ENCODE measurements at regions not wholly inside any gene's neighbourhood (a gene's known extent, or its start where the extent isn't known, plus 50 kb on each side); places are given as distances from the start of the nearest gene placed in this dataset.

- no peak for TF ChIP-seq CTCF (IDR thresholded peaks at IDR 0.05; ENCODE audit: control extremely low read depth in 1 of 3, insufficient read depth in 1 of 3, low read depth in 1 of 3, low read length in 3 of 3)
- no peak for TF ChIP-seq EP300 (IDR thresholded peaks at IDR 0.05; ENCODE audit: borderline replicate concordance in 1 of 2, low read depth in 2 of 2, low read length in 2 of 2)
- TF ChIP-seq POLR2AphosphoS5 (IDR thresholded peaks at IDR 0.05; ENCODE audit: low read depth, low read length), result no peak
- TF ChIP-seq EGR1 (IDR thresholded peaks at IDR 0.05; ENCODE audit: borderline replicate concordance, low read depth, low read length), result no peak
- no peak for TF ChIP-seq RAD21 (IDR thresholded peaks at IDR 0.05 in 1 of 2, conservative IDR thresholded peaks at IDR 0.05 in 1 of 2; ENCODE audit: low read depth in 2 of 2, low read length in 2 of 2)
- no peak for TF ChIP-seq EZH2 (IDR thresholded peaks at IDR 0.05; ENCODE audit: low read depth, low read length, severe bottlenecking)
- TF ChIP-seq TEAD4 (IDR thresholded peaks at IDR 0.05; ENCODE audit: low read depth, low read length), result no peak
- TF ChIP-seq E2F6 (IDR thresholded peaks at IDR 0.05), result no peak
- no peak for TF ChIP-seq MAFK (IDR thresholded peaks at IDR 0.05; ENCODE audit: low read depth, low read length)
- TF ChIP-seq RFX5 (IDR thresholded peaks at IDR 0.05; ENCODE audit: borderline replicate concordance, low read depth, low read length), result no peak
- no peak for TF ChIP-seq SP1 (IDR thresholded peaks at IDR 0.05; ENCODE audit: low read depth, low read length)
- TF ChIP-seq MAX (IDR thresholded peaks at IDR 0.05), result no peak
- no peak for TF ChIP-seq TAF1 (IDR thresholded peaks at IDR 0.05; ENCODE audit: low read depth, low read length)
These were observed 281.4 kb upstream of the TAC1 start for GRCh38 chr7:97450516-97450915.
